ENCODE measurements at regions not wholly inside any gene's neighbourhood (a gene's known extent, or its start where the extent isn't known, plus 50 kb on each side); places are given as distances from the start of the nearest gene placed in this dataset.

DNA sequence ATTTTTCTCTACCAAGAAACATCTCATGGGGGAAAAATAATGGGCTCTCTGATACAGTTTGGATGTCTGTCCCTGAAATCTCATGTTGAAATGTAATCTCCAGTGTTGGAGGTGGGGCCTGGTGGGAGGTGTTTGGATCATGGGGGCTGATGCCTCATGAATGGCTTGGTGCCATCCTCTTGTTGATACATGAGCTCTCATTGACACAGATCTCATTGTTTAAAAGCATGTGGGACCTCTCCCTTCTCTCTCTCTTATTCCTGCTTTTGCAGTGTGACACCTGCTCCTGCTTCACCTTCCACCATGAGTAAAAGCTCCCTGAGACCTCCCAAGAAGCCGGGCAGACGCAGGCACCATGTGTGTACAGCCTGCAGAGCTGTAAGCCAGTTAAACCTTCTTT lies 332.5 kb upstream of the NRIP1 start:
- no peak for DNase-seq

- DNase-seq, result no peak
Measured at GRCh38 chr21:15400905-15401304, 328.9 kb upstream of the USP25 start.

DNA sequence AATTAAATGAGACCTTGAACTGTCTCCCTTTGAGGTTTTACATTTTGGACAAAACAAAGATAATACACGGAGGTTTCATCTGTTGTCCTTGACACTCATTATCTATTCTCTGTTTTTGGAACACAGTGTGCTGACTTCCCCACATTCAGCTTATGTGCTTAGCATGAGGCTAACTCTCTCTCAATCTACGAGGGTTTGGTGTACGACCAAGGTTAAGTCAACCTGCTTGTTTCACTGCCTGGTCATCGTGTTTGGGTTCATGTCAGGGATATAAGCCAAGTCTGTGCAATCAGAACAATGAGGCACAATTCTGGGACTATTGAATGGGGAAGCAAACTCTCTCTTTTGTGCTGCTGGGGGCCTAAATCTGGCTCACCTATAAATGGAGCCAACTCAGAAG lies 328.5 kb upstream of the USP25 start:
- no peak for DNase-seq

- no peak for DNase-seq
Measured at GRCh38 chr21:15405214-15405613, 324.6 kb upstream of the USP25 start.

GRCh38 chr21:15406791-15407190 lies 323.0 kb upstream of the USP25 start:
- no peak for DNase-seq

DNA sequence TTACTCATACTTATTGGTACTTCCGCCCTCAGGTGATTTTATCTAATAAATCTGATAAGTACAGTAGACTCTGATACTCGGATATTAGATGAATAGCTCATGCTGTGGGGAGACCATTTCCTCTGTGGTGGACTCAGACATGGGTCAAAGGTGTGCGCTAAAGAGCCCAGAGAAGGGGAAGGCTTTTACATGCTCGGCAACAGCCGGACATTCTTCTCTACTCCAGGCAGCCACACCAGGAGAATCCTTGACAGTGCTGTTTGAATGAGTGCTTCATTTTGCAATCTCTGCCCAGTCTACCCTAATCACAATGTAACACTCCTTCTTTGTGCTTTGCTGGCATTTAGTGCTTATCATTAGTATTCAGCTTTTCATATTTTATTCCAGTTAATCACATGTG lies 322.2 kb upstream of the USP25 start:
- DNase-seq, result no peak

DNA sequence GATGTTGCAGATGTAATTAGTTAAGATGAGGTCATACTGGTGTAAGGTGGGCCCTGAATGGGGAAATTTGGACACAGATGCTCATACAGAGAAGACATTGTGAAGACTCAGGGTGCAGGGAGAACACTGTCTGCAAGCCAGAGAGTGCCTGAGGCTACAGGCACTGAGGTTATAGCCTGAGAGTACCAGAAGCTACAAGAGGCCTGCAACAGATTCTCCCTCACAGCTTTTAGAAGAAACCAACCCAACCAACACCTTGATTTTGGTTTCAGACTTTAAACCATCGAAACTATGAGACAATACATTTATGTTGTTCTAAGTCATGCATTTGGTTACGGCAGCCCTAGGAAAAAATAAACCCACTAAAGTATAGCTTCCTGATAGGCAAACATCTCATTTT lies 321.7 kb upstream of the USP25 start:
- no peak for DNase-seq

DNA sequence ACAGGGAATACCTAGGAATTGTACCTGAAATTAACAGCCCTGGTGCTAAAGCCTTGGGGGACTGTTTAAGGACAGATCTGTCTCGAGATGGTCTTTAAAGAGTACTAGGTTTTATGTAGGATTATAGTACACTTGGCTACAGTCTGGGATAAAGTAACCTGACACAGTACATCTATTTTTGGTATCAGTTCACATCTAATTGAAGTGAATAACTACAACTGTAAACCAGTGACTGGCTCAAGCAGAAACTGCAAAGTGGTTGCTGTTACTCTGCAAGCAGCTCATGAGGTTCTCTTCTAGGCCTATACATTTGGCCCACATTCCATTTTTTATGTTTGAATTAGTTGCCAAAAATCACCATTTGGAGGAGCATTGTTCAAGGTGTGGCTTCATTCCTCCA lies 320.8 kb upstream of the USP25 start:
- DNase-seq, result no peak

GRCh38 chr21:15410853-15411252 lies 318.9 kb upstream of the USP25 start:
- no peak for DNase-seq

DNA sequence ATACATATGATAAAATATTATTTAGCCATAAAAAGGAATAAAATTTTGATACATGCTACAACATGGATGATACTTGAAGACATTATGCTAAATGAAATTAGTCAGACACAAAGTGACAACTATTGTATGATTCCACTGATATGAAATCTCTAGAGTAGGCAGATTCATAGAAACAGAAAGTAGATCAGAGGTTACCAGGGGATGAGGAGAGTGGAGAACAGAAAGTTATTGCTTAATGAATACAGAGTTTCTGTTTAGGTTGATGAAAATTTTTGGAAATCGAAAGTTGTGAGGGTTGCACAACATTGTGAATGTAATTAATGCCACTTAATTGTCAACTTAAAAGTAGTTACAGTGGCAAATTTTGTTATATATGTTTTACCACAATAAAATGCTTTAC lies 315.7 kb upstream of the USP25 start:
- DNase-seq, result no peak

GRCh38 chr21:15415541-15416261 lies 314.1 kb upstream of the USP25 start:
- no peak for DNase-seq

DNA sequence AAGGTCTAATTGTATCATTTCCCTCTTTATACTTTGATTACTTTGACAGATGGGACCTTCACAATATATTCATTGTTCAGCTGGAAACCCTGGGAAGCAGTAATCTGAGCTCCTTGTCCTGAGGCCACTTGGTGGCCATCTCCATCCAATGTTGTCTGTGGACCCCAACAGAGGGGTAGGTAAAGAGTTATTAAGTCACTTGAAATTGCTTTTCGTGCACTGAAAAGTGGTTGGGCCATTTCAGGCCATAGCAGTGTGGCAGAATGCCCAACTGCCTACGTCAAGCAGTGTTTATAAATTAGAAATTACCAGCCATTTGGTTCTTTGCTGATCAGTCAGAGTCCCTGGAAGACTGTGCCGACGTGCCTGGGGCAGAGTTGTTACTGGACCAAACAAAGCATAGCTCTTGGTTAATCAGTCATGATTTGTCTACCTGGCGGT lies 308.3 kb upstream of the USP25 start:
- DNase-seq, result no peak

GRCh38 chr21:15421947-15422346 lies 307.8 kb upstream of the USP25 start:
- no peak for DNase-seq

GRCh38 chr21:15422783-15423182 lies 307.0 kb upstream of the USP25 start:
- no peak for DNase-seq

DNA sequence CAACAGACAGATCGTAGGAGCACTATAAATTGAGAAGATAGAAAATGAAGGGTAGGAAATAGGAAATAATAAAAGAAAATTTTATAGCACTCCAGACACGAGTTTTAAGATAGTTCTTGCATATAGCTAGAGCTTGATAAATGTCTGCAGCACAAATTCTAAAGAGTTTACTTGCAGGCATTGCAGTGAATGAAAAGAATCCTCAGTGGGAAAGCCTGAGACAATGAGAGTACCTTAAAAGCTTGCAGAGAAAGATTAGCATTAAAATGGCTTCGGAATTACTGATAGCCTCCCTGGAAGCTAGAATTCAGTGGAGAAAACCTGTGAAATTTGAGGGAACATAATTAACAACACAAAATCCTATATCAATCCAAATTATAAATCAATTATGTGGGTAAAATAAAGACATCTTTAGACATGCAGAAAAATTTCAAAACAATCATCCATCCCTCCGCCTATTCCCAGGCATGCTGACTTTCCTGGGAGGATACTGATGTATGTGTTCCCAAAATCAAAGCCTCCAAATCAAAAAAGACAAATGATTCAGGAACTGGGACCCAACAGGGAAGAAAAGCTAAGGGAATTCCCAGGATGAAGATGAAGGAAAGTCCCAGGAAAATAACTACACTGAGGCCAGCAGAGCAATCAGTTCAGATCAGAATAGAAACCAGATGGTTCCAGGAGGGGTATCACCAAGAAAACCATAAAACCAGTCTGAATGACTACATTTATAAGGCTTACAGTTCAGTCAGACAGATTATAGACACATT lies 305.9 kb upstream of the USP25 start:
- no peak for DNase-seq

GRCh38 chr21:15425049-15425448 lies 304.7 kb upstream of the USP25 start:
- no peak for DNase-seq

DNA sequence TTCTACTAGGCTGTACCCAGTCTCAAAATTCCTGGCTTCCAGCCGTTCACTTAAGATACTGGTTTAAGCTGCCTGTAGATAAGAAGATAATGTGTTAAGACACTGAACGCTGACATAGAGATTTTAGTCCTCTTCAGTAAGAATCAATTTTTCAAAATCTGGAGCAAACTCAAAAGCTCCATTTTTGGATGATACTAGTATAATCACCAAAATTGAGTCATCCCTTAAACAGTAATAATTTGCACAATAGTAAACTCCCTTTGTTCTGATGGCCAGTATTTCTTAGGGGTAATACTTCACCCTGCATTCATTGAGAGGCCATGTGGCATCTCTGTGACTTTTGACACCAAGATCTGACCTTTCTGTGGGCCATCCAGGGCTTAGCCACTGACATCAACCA lies 299.8 kb upstream of the USP25 start:
- no peak for DNase-seq

GRCh38 chr21:15430577-15430976 lies 299.2 kb upstream of the USP25 start:
- no peak for DNase-seq

GRCh38 chr21:15431053-15431452 lies 298.7 kb upstream of the USP25 start:
- DNase-seq, result no peak

DNA sequence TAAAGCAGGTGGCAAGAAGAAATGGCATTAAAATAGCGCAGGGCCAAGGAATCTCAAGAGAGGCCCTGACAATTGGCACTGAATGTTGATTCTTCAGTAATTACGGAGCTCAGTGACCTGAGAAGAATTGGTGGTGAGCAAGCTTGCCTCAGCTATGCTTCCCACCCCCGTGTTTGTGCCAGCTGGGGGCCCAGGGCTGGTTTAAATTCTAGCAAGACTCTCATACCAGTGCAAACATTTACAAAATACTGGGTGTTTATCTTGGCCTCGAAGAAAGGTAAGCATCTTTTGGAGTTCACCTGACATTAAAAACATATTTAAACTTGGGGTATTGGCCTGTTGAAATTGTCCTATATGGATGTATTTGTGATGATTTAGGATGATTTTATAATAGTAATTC lies 296.7 kb upstream of the USP25 start:
- DNase-seq, result no peak

DNA sequence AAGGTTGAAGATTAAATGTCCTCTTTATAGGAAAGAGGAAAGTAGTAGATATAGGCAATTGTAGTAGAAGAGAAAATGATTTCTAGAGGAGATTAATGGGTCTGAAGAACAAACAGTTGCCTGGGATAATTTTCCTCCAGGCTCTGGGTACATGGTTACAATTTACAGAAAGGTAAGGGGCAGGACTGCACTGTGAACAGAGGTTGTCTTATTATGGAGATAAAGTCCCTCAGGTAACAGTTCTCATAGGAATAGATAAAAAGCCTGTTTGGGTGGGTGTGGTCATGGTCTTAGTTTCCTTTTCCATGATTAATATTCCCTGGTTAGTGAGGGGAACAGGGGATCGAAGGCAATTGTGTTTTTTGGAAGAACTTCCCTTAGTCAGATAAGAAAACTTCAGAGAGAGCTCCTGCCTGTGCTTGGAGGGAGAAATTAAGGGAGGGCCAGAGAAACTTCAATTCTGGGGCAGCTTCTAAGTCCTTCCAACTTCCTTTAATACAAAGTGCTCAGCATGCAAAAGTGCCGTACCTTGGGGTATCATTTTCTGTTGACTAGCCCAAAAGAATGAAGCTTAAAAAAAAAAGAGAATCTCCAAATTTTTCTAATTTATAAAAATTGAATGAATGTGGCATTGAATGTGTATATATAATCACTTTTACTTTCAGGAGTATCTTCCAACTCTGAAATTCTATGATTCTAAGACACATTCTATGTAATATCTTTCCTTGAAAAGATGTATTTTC lies 295.4 kb upstream of the USP25 start:
- DNase-seq, result no peak

DNA sequence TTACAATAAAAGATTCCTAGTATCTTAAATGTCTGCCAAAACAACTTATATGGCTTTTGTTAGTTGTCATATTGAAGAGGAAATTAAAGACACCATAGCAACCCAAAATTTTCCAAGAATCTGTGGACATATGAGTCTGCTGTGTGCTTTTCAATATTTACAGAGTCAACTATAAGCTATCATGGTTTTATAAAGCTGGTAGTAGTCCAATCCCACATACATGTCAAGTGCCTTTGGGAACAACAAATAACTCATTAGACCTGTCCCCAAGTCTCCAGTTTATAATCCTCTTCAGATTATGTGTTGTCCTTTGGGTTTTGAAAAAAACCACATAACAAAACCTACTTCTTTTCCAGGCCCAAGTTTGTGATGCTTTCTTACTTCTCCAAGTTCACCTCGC lies 293.8 kb upstream of the USP25 start:
- no peak for DNase-seq

- no peak for DNase-seq
Measured at GRCh38 chr21:15437883-15438282, 291.9 kb upstream of the USP25 start.

DNA sequence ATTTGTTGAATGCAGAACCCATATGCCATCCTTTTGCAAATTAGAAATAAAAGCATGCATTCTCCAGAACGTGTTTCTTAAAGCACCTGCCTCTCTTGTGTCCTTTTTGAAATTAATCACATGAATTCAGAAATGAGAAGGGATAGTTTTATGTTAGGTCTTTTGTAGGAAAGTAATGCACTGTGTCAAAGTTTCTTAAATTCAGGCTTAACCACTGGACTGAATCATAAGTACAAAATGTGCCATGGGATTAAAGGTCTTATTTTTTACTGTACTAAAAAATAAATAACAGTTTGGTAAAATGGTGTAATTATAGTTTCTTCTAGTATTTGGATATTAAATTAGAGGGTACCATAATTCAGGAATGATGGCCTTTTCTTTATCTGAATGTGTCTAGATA lies 290.1 kb upstream of the USP25 start:
- DNase-seq, result no peak

Measured in NCI-H1436 (cell line).